ENCODE measurements at regions not wholly inside any gene's neighbourhood (a gene's known extent, or its start where the extent isn't known, plus 50 kb on each side); places are given as distances from the start of the nearest gene placed in this dataset.

GRCh38 chr4:89425023-89425422 lies 117.4 kb upstream of the GPRIN3 start:
- BruUV-seq (replicated peaks): no TSS peak
- POLR2A ChIA-PET: no interaction called here
- TF ChIP-seq CBFA2T3 (IDR thresholded peaks at IDR 0.05) (no peak), USF1 (CRISPR knock-in tag; IDR thresholded peaks at IDR 0.05) (no peak), ZBTB11 (CRISPR knock-in tag; IDR thresholded peaks at IDR 0.05) (no peak), ELF2 (CRISPR knock-in tag; IDR thresholded peaks at IDR 0.05) (no peak), ZNF134 (CRISPR knock-in tag; conservative IDR thresholded peaks at IDR 0.05) (no peak), CBX3 (IDR thresholded peaks at IDR 0.05; ENCODE audit: borderline replicate concordance in 1 of 2, low read length in 2 of 2) (no peak), FOXM1 (IDR thresholded peaks at IDR 0.05; ENCODE audit: low read depth) (no peak), FOXM1 (CRISPR knock-in tag; IDR thresholded peaks at IDR 0.05; ENCODE audit: low read depth) (no peak), SP1 (CRISPR knock-in tag; IDR thresholded peaks at IDR 0.05) (no peak)
- TF ChIP-seq, protein P1, sequence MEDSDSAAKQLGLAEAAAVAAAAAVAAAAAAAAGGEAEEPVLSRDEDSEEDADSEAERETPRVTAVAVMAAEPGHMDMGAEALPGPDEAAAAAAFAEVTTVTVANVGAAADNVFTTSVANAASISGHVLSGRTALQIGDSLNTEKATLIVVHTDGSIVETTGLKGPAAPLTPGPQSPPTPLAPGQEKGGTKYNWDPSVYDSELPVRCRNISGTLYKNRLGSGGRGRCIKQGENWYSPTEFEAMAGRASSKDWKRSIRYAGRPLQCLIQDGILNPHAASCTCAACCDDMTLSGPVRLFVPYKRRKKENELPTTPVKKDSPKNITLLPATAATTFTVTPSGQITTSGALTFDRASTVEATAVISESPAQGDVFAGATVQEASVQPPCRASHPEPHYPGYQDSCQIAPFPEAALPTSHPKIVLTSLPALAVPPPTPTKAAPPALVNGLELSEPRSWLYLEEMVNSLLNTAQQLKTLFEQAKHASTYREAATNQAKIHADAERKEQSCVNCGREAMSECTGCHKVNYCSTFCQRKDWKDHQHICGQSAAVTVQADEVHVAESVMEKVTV (CRISPR knock-in tag; IDR thresholded peaks at IDR 0.05): no peak
- WGBS (ENCODE audit: insufficient coverage, low coverage, missing lambda C conversion rate): 0% methylated on average over 1 of the region's 1 CpG
- Histone ChIP-seq H3K9me1 (ENCODE audit: control insufficient read depth, insufficient read depth, low read length) (no peaks in the 10 kb centered on the region), H3K27me3 (ENCODE audit: control insufficient read depth in 2 of 2, insufficient read depth in 2 of 2, low read length in 2 of 2) (no peaks in the 10 kb centered on the region), H3K79me2 (ENCODE audit: control insufficient read depth, insufficient read depth, low read length) (no peaks in the 10 kb centered on the region), H3K4me3 (no peak overlapping the region), H2AFZ (ENCODE audit: low read depth, low read length) (no peak overlapping the region), H3K36me3 (ENCODE audit: control insufficient read depth, insufficient read depth, low read length) (no peaks in the 10 kb centered on the region), H3K9ac (ENCODE audit: insufficient read depth in 1 of 2, low read depth in 2 of 2, low read length in 2 of 2) (no peak overlapping the region), H4K20me1 (replicated peaks; ENCODE audit: control insufficient read depth, insufficient read depth, low read length) (no peaks in the 10 kb centered on the region), H3K4me2 (ENCODE audit: insufficient read depth, low read length) (no peak overlapping the region), H3K27ac (ENCODE audit: extremely low read depth, low read depth, low read length) (no peak overlapping the region), H3K4me1 (replicated peaks in 1 of 2; ENCODE audit: control insufficient read depth in 2 of 2, insufficient read depth in 2 of 2, low read length in 2 of 2) (no peaks in the 10 kb centered on the region), H3K9me3 (replicated peaks; ENCODE audit: control insufficient read depth, insufficient read depth, low read depth, low read length) (no peaks in the 10 kb centered on the region)
- ATAC-seq (no peak), FAIRE-seq (no peak), DNase-seq (ENCODE audit: extremely low read depth in 1 of 4, low spot score in 3 of 4) (no peak)
- CTCF ChIA-PET (ENCODE audit: low intra/inter-chr PET ratio): no interaction called here
- intact Hi-C loops (cut with micrococcal nuclease) (no loop called here), in situ Hi-C loops (cut with MboI) (no loop called here)
